NCI-H1105 treated with DMSO at 0.1 percent for 48 hours (cell line): ENCODE measurements at regions not wholly inside any gene's neighbourhood (a gene's known extent, or its start where the extent isn't known, plus 50 kb on each side); places are given as distances from the start of the nearest gene placed in this dataset.
"Not testable (repeated sequence)": the region's sequence is repeated elsewhere in the genome, so short reads cannot be mapped to it uniquely, and the experiment has no call there.

ENCODE experiments used
- DNase-seq: peaks from one replicate; lab custom pipeline; 2025; lab: John Stamatoyannopoulos, UW

DNA sequence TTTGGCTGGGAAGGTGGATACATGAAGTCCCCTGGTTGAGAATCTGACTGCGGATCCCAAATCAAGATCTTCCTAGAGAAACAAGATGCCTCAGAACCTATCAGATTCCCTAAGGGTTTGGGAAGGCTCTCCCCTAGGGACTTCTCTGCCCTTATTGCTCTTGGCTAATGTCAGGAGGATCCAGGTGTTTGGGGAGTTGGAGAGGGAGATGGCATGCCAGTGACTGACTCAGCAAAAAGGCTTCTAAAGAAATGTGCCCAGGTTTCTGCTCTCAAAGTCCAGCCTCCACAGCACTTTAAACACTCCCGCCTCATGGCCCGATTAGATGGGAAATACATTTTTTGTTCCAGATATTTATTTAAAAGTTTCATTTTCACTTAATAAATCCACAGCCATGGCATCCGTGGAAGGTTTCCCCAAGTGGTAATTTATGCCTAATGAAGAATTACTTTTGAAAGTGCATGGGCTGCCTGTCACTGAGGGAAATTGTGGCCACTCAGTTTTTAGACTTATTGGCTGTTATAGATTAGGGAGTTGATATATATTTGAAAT is 156.4 kb downstream of the OSR1 start:
- DNase-seq = no peak

GRCh38 chr2:19198381-19198780 is 160.0 kb downstream of the OSR1 start:
- no peak for DNase-seq

GRCh38 chr2:19195661-19196060 is 162.8 kb downstream of the OSR1 start:
- DNase-seq = no peak

DNA sequence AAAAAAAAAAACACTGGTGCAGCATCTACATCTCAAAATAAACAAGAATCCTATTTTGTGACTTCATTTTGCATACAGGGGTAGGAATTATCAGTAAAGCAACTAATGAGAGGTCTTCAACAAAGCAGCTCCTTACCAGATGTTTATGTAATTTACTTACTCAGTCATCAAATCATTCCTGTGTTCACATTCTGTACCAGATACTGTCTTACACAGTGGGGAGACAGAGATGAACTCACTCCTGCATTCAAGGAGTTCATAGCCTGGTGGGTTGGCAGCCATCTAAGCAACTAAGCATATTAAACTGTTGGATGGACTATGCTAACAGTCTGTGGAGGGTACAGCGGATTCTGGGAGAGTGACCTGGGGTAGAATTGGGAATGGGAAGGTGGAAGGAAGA is 169.0 kb downstream of the OSR1 start:
- no peak for DNase-seq

GRCh38 chr2:19187323-19188020 is 171.0 kb downstream of the OSR1 start:
- DNase-seq = no peak

DNA sequence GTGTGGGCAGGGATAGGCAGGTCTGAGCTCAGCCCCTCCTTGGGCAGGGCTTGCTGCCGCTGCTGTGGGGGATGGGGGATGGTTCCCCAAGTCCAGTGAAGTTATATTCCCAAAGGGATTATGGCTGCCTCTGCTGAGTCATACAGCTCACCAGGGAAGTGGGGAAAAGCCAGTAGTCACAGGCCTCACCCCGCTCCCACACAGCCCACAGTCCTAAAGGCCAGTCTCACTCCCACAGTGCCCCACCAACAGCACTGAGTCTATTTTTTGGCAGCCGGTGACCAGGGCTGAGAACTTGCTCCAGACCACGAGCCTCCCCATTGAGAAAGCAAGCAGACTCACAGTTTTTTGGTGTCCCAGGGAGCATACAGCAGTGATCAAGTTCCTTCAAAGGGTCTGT is 173.3 kb downstream of the OSR1 start:
- no peak for DNase-seq

GRCh38 chr2:19178175-19178574 is 180.2 kb downstream of the OSR1 start:
- DNase-seq = no peak

GRCh38 chr2:19176977-19177376 is 181.4 kb downstream of the OSR1 start:
- DNase-seq = no peak

- no peak for DNase-seq
Measured at GRCh38 chr2:19176172-19176852, 182.1 kb downstream of the OSR1 start.

GRCh38 chr2:19174176-19174575 is 184.2 kb downstream of the OSR1 start:
- DNase-seq = no peak

GRCh38 chr2:19171409-19171808 is 187.0 kb downstream of the OSR1 start:
- DNase-seq = no peak

- DNase-seq = no peak
Measured at GRCh38 chr2:19169134-19169768, 189.2 kb downstream of the OSR1 start.

GRCh38 chr2:19164099-19164498 is 194.3 kb downstream of the OSR1 start:
- DNase-seq = not testable (repeated sequence)

GRCh38 chr2:19158896-19159295 is 199.5 kb downstream of the OSR1 start:
- DNase-seq = no peak

DNA sequence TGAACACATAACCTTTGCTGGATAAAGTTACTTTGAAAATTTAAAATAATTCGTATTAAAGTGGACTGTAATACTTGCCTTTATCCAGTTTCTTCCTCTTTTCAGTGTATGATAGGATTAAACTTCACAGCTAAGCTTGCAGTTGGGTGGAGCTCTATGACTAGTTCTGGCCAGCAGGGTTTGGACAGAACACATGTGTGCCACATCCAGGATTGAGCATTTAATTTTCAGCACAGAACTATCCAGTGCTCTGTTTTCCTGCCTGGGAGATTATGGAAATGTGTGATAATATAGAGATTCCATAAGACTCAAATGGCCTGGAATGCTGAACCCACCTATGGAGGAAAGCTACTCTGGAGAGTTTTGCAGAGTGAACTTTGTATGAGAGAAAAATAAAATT is 200.2 kb downstream of the OSR1 start:
- no peak for DNase-seq

- no peak for DNase-seq
Measured at GRCh38 chr2:19156646-19157045, 201.8 kb downstream of the OSR1 start.

DNA sequence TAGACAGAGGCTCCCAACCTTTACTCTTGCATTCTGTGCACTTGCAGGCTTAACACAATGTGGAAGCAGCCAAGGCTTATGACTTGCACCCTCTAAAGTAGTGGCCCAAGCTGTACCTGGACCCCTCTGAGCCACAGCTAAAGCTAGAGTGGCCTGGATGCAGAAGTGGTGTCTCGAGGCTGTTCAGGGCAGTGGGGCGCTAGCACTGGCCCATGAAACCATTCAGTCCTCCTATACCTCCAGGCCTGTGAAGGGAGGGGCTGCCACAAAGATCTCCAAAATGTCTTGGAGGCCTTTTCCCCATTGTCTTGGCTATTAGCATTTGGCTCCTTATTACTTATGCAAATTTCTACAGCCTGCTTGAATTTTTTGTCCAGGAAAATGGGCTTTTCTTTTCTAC is 207.7 kb downstream of the OSR1 start:
- DNase-seq = no peak

GRCh38 chr2:19146867-19147266 is 211.6 kb downstream of the OSR1 start:
- DNase-seq = no peak

DNA sequence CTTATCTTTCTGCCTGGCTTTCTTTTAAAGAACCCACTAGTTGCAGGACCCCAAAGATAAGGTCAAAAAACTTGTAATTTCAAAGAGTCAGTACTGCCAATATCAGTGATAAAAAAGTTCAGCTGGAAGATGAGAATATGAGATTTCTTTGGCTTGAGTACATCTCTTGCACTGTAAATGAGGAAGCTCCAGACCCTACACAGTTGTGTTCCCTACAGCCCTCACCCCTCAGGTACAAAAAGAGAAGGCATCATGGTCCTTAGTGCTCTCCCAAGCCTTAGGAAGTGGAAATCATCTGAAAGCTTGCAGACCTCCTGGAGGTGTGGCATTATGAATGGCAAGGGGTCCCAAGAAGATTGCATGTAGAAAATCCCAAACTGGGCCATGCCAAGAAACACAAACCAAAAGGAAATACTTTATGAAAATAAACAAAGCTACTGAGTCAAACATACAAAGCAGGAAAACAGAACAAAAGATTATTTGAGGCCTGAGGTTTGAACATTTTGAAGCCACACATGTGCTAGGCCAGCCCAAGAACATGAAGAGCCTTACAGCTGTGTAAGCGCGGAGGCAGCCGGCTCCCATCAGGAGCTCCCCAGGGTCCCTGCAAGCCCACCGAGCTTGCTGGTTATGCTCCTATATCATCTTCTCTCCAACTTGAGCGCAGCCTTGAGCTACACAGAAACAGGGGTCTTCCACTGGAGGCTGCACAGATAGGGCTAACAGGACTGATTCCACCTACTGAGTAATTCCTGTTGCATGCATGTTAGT is 217.0 kb downstream of the OSR1 start:
- DNase-seq = no peak

- no peak for DNase-seq
Measured at GRCh38 chr2:19140463-19141208, 217.8 kb downstream of the OSR1 start.

GRCh38 chr2:19139386-19139785 is 219.0 kb downstream of the OSR1 start:
- DNase-seq = no peak
